GM21390 (cell line): ENCODE measurements at regions not wholly inside any gene's neighbourhood (a gene's known extent, or its start where the extent isn't known, plus 50 kb on each side); places are given as distances from the start of the nearest gene placed in this dataset.

Experiments used
- ATAC-seq: cut with Tn5 transposase; IDR thresholded peaks from one replicate; pipeline ENCODE4 v1.9.1; 2021; ENCODE audit not compliant: unreplicated experiment

DNA sequence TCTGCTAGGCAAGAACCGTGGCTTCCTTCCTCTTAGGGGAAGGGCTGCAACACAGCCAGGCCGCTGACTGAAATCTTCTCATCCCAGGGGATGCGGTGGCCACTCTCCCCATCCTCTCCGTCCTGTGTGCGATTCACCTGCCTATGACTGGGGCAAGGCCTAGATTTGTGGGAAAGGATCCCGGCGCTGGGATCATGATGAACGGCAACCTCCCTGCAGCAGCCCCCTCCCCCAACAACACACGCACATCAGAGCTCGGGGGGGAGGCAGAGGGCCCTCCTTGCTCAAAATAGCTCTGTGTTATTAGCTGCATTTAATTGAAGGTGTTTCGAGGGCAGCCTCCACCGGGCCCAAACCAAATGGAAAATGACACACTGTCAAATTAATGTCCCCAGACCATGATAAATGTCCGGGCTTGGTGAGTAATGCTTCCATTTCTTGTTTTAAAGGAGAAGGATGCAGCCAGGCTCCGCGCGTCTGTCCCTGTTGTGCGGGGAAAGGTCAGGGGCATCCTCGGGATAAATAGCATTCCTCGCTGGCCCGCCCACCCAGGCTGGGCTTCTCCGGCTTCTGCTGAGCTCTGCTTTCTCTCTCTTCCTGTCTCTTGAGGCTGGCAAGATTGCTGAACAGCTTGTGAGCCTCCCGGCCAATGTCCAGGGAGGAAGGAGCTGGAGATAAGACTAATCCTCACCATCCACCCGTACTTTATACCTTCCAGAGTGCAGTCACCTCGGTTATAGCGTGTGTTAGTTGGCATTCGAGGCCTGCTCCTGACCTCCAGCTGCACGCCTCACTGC, 56.4 kb upstream of the TLE3 start:
- ATAC-seq = no peak

DNA sequence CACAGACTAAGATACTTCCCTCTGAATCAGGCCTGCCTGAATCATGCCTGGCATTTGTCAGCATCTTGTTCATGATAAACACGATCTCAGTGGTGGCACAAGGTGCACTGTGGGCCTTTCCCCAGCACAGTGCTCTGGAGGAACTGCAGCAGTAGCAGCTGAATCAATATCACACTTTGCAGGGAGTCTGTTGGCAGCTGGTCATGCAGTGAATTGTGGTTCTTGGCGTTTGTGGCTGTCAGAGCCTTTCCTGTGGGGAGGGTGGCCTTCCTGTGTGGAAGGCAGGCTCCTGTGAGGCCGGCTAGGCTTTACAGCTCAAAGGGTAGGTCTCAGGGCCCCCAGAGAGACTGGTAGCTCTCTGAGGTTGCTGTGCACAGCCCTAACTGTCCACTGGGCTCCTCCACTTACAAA, 54.4 kb upstream of the TLE3 start:
- no peak for ATAC-seq

DNA sequence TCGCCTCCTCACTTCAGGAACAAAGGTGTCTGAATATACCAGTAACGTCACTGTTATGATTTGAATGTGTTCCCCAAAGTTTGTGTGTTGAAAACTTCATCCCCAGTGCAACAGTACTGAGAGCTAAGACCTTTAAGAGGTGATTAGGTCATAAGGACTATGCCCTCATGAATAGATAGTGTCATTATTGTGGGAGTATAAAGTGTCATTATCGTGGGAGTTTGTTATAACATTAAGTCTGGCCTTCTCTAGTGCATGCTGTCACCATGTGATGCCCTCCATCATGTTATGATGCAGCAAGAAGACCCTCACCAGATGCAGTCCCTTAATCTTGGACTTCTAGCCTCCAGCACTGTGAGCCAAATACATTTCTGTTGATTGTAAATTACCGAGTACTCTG, 53.7 kb upstream of the TLE3 start:
- ATAC-seq = no peak

DNA sequence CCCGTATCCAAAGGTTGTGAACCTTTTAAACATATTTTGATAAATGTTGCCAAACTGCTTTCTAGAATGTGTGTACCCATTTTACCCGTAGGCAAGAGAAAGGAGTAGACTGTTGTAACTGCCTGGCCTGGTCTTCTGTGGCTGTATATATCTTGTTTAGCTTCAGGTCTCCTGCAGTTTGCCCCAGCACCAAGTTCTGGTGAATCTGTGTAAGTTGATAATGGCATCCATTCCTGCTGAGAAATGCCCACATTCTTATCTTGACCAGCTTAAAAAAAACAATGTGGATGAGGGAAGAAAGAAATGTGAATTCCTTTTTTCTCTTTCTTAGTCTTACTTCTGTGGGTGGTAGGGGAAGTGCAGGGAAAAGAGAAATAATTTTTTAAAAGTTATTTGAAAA, 53.3 kb upstream of the TLE3 start:
- no peak for ATAC-seq

DNA sequence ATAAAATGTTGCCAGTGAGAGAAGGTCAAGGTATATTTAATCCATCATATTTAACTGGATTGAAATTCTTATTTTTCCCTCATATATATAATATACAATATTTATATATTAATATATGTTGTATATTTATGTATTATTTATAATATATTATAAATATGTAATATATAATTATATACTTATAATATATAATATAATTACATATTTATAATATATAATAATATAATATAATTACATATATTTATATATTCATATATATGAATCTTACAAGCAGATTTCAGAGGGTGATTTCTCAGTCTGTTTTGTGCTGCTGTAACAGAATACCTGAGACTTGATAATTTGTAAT, 52.7 kb upstream of the TLE3 start:
- no peak for ATAC-seq

DNA sequence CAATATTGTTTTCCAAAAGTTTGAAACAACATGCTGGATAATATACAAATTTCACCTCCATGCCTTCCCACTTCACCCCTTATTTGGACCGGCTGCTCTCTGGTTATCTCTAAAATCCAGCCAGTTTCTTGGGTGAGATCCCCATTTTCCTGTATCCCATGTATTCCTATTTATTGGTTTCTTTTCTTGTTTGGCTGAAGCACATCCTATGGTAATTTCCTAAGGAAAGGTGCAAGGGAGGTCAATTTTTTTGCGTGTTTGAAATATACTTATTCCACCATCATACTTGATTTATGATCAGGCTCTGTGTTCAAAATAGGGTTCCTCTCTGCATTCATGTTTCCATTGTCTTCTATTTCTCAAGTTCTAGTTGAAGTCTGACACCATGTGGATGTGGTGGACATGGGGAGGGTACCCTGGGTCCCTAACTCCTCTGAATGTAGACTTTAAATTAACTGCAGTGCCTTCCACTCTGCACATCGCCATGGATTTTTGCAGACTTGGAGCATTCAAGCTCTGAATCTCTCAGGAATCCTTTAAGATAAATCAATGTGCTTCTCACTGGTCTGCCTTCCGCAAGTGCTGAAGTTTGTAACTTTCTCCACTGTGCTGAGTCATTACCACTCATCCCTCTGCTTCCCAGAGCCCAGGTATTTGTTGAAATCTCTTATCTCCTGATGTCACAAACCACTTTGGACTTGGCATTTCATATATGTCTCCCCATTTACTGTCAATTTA, 52.1 kb upstream of the TLE3 start:
- no peak for ATAC-seq

DNA sequence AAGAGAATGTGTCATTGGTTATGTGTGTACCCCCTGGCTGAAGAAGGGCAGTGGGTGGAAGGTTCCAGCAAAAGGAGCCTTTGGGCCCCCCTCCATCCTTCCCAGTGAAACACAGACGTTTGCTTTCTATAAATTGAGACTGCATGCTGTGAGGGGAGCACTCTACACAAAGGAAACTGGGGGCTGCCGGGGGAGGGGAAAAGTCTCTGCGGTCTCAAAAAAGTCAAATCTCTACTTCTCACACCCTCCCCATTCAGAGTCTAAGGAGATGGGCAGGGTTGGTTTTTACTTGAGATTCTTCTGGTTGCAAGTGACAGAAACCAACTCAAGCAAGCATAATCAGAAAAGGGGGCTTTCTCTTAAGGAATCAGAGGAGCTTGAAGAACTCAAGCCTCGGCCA, 50.1 kb upstream of the TLE3 start:
- ATAC-seq = no peak
